Caki2 (cell line): ENCODE measurements at regions not wholly inside any gene's neighbourhood (a gene's known extent, or its start where the extent isn't known, plus 50 kb on each side); places are given as distances from the start of the nearest gene placed in this dataset.
A peak's percentile ranks its signal among the peaks of the same experiment; 100 is the strongest.
"Not testable (repeated sequence)": the region's sequence is repeated elsewhere in the genome, so short reads cannot be mapped to it uniquely, and the experiment has no call there.

Source experiments
- DNase-seq: peaks from one replicate; pipeline ENCODE4 v3.0.0-alpha.2; 2015; ENCODE audit warnings: low read depth
- in situ Hi-C: cut with HindIII; loops from 2 replicates; pipeline ENCODE4 v1.10.0; 2016; ENCODE audit warnings: low sequenced_read_pairs, low pct_unique_long_range_greater_than_20kb, mixed read lengths

GRCh38 chr2:125408874-125409538, 1247.0 kb upstream of the GYPC start:
- in situ Hi-C loops: no loop called here
- DNase-seq: no peak

- in situ Hi-C loops: no loop called here
- DNase-seq: no peak
Observed at GRCh38 chr2:125418483-125418882, 1237.5 kb upstream of the GYPC start.

- in situ Hi-C loops, DNase-seq: not testable (repeated sequence)
Observed at GRCh38 chr2:125422198-125422770, 1233.7 kb upstream of the GYPC start.

GRCh38 chr2:125424266-125424785, 1231.6 kb upstream of the GYPC start:
- in situ Hi-C loops: no loop called here
- no peak for DNase-seq

GRCh38 chr2:125427721-125428315, 1228.1 kb upstream of the GYPC start:
- in situ Hi-C loops: no loop called here
- DNase-seq: no peak

GRCh38 chr2:125444106-125444505, 1211.9 kb upstream of the GYPC start:
- in situ Hi-C loops: no loop called here
- DNase-seq: no peak

GRCh38 chr2:125445495-125445894, 1210.5 kb upstream of the GYPC start:
- in situ Hi-C loops: no loop called here
- no peak for DNase-seq

- DNase-seq: no peak
- in situ Hi-C loops: no loop called here
Observed at GRCh38 chr2:125450092-125450491, 1205.9 kb upstream of the GYPC start.

GRCh38 chr2:125455110-125455509, 1200.8 kb upstream of the GYPC start:
- no peak for DNase-seq
- in situ Hi-C loops: no loop called here

GRCh38 chr2:125456693-125457363, 1199.1 kb upstream of the GYPC start:
- DNase-seq: no peak
- in situ Hi-C loops: no loop called here

GRCh38 chr2:125471963-125472362, 1184.0 kb upstream of the GYPC start:
- no peak for DNase-seq
- in situ Hi-C loops: no loop called here

GRCh38 chr2:125479143-125479636, 1176.8 kb upstream of the GYPC start:
- in situ Hi-C loops: no loop called here
- no peak for DNase-seq

GRCh38 chr2:125490308-125490707, 1165.7 kb upstream of the GYPC start:
- no peak for DNase-seq
- in situ Hi-C loops: no loop called here

GRCh38 chr2:125491663-125492062, 1164.3 kb upstream of the GYPC start:
- no peak for DNase-seq
- in situ Hi-C loops: no loop called here

- no peak for DNase-seq
- in situ Hi-C loops: no loop called here
Observed at GRCh38 chr2:125512313-125512712, 1143.6 kb upstream of the GYPC start.

GRCh38 chr2:125516496-125517109, 1139.4 kb upstream of the GYPC start:
- in situ Hi-C loops: no loop called here
- peak; percentile 11 for DNase-seq

- no peak for DNase-seq
- in situ Hi-C loops: no loop called here
Observed at GRCh38 chr2:125526093-125526492, 1129.9 kb upstream of the GYPC start.

- in situ Hi-C loops: no loop called here
- DNase-seq: no peak
Observed at GRCh38 chr2:125535089-125535488, 1120.9 kb upstream of the GYPC start.
